GM21515 (cell line): ENCODE measurements at regions not wholly inside any gene's neighbourhood (a gene's known extent, or its start where the extent isn't known, plus 50 kb on each side); places are given as distances from the start of the nearest gene placed in this dataset.

ENCODE experiments used
- ATAC-seq: cut with Tn5 transposase; IDR thresholded peaks from one replicate; pipeline ENCODE4 v1.9.1; 2021; ENCODE audit not compliant: unreplicated experiment

DNA sequence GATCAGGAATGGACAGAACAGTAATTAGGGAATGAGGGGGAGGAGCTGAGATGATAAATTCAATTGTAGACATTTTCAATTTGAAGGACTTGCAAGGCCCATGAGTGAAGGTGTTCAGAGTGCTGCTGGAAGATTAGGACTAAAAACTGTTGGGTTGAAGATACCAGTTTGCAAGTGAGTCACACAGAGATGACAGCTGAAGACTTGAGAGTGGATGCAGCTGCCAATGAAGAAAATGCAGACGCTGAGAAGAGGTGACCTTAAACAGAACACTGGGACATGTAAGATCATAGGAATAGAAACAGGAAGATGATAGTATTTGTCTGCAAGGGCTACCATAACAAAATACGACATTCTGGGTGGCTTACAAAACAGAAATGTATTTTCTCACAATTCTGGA lies 1716.5 kb upstream of the SLC10A2 start:
- ATAC-seq, result no peak

DNA sequence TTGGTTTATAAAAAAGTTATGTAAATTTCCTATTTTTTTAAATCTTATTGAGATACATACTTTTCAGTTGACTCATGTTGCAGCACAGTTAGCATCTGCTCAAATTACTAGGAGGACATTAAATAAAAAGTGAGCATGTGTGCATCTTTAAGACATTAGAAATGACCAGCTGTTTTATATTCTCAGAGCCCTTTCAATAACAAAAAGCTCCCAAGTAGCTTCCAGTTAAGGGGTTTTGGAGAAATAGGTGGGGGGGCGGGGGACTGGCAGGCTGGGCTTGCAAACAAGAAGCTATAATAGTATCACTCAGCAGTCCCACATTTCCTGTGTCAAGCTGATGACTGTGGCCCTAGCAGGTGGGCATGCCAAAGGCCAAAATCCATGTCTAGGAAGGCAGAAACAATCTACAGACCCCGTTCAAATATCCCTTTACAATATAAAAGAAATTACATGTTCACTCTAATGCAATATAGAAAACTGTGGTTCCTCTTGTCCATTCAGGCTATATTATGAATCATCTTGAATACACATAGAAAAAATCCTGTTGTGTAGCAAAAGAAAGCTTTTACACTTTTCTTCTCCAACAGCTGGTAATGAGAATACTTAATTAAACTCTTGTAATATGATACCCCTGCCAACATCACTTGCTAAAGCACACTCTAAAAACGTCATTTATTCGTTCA lies 1713.2 kb upstream of the SLC10A2 start:
- no peak for ATAC-seq

DNA sequence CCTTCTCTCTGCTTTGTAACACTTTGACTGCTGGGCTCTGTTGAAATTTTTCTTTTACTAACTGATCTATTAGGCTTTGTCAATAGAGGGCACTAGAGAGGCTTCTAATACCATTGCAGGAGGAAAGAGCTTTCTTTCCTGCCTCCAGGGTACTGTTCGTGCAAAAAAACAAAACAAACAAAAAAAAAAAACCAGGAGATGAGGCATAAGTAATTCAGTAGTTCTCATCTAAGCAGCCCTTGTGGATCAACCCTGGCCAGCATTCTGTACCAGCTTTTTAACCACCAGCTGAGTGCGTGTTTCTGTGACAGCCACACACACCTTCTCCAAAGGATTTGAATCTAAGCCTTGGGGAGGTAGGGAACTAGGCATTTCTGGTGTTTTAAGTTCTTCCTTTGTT lies 1707.6 kb upstream of the SLC10A2 start:
- ATAC-seq, result no peak

DNA sequence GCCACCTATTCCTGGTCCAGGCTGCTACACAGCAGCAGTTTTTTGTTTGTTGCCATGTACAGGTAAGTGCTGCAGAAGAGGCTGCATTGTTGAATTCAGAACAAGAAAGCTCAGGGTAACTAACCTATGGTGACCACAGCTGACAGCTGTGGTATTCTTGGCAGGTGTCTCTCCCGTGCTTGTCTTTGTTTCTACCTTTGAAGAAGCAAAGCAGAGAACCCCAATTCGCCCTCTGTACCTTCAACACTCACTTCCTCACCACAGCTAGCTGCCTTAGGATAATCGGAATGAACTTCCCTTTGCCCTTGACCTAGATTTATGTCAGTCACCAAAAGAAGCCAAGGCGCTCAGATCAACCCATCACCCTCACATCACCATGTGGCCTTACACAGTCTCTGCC lies 1703.3 kb upstream of the SLC10A2 start:
- no peak for ATAC-seq

DNA sequence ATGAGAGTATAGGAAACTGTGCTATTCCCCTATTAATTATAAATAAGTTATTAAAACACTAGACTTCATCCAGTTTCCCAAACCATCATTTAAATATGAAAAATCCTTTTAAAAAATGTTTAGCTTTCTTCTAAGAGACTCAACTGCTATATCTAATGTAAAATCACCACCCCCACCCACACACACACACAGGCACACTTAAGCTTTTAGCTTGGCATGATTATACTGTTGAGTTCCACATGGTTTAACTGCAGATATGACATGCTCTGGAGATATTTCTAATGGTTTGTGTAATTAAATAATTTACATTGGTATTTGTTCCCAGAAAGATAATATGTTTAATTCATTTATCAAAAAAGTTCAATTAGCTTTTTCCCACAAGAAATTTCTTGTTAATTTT lies 1700.1 kb upstream of the SLC10A2 start:
- no peak for ATAC-seq

DNA sequence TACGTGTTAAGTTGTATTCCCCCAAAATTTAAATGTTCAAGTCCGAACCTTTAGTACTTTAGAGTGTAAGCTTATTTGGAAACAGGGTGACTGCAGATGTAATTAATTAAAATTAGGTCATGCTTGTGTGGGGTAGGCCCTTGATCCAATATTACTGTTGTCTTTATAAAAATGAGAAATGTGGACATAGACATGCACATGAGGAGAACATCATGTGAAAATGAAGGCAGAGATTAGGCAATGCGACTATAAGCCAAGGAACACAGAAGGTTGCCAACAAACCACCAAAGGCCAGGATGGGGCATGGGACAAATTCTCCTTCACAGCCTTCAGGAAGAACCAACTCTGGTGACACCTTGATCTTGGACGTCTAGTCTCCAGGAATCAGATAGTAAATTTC lies 1698.4 kb upstream of the SLC10A2 start:
- ATAC-seq, result no peak

DNA sequence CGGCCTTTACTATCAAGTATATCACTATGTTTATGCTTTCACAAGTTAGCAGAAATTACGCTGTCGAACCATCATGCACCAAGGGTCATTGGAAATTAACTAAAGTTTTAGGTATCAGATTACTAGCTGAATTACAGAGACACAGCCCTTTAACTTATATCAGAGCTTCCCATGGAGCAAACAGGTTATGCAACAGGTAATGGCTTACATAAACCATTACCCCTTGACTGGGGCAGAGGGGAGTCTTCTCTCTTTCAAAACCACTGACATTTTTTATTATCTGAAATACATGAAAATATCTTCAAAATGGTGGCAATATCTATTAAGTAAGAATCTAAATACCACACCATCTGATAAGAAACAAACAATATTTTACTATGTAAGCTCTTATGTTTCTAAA lies 1692.9 kb upstream of the SLC10A2 start:
- no peak for ATAC-seq

DNA sequence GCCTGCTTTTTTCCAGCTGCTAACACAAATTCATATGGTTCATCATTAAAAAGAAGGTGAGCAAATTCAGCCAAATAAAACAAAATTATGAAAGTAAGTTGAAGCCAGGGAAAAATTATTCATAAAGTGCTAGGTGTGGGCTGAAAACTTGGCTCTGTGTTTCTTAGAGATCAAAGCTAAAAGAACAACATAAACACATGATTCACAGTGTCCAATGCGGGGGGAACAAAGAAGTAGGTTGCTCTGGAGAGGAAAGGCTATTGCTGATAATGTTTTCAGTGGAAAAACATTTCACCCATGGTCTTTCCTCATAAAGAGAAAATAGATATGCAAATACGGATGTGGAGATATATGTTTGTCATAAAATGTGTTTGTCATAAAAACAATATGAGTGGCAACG lies 1691.5 kb upstream of the SLC10A2 start:
- no peak for ATAC-seq

DNA sequence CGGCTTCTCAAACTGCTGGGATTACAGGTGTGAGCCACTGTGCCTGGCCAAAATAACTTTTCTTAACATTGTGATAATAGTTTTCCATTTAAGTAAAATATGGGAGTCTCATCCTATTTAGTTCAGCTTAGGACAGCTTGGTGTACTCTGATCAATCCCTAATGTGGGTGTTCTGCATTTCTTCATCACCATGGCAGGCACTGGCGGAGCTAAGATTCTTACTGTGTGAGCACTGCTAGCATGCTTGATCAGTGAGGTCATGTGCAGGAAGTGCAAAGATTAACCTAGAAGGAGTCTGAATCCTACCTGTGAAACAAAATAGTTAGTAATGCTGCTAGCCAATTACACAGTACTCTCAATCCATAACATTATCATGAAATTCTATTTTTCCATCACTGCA lies 1684.2 kb upstream of the SLC10A2 start:
- no peak for ATAC-seq

DNA sequence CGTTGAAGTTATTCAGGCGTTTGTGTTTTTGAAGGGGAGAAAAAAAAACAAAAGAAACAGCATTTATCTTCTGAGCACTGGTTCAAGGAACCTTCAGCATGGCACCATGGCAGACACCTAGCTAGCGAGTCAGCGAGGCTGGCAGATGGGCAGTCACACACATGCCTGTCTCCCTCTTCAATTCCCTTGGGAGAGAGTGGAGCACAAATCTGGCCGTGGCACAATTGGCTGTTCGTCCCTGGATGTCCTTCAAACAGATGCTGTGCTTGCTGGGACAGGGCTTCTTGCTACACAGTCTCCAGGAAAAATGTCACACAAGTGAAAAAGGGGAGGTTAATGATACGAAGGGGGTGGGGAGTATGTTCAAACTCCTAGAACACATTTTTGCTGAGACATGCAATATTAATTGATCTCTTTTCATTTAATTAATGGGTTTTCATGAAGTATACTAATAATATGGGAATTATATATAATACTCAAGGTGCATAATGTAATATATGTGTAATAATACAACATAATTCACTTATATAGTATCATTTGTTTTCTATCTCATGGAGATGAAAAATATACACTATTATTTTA lies 1674.5 kb upstream of the SLC10A2 start:
- ATAC-seq, result no peak

DNA sequence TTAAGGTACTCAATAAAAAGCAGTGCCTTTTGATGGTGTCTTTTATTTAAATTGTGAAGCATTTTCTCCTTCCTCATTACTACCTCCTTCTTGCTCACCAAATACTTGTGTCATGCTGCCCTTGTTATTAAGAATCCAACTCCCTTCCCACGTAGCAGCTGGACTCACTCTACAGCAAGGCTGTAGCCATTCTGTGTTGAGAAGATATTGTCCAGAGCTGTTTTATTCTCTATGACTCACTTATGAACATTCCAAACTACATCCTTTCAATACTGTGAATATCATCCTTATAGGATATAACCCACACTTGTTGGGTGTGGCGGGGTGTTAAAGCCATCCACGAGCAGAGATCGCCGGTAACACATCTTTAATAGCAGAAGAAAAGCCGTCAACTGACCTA lies 1671.5 kb upstream of the SLC10A2 start:
- ATAC-seq, result no peak

DNA sequence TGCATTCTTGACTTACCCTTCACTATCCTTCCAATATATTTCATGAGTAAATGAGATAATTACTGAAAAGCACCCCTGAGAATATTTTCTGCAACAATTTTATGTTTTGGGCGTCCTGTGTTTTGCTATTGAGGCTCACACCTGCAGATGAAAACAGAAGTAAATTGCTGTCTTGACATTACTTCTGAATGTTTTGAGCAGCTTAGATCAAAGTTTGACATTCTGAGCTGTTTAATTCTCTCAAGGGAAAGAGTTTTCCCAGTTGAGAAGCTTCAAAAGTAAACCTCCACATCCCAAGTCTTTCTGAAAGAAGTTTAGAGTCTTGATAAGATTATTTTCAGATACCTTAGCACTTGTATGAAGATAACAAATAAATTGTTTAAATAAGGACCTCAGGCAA lies 1667.2 kb upstream of the SLC10A2 start:
- ATAC-seq, result no peak

DNA sequence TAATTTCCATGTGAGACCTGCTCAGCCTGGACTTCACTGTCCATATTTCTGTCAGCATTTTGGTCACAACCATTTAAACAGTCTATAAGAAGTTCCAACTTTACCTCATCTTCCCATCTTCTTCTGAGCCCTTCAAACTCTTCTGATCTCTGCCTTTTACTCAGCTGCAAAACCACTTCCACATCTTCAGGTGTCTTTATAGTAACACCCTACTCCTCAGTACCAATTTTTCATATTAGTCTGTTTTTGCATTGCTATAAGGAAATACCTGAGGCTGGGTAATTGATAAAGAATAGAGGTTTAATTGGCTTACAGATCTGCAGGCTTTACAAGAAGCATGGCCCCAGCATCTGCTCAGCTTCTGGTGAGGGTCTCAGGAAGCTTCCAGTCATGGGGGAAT lies 1648.9 kb upstream of the SLC10A2 start:
- no peak for ATAC-seq

DNA sequence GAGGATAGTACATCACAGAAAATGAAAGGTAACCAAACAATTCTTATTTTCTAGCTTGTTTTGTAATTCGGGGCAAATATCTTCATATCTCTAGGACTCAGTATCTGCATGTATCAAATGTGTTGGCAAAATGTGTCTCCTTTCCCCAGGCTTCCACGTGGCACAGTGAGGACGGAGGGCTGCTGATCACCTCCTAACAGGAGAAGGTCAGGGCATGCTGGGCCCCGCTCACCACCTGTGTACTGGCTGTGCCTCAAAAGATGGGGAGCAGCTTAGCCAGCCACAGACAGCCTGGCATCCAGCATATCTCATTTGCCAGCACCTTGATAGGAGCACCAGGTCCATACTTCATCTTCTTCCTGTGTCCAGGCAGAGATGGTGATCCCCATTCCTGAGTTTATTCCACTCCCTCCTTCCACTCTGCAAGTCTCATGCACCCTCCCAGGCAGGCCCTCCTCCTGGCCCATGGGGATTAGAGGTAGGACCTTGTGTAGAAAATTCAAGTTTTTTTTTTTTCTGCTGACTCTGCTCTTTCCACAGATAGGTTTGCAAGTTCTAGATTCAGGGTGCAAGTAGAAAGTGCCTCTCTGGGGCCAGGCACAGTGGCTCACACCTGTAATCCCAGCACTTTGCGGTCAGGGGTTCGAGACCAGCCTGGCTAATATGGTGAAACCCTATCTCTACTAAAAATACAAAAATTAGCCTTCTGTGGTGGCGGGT lies 1639.0 kb upstream of the SLC10A2 start:
- no peak for ATAC-seq

DNA sequence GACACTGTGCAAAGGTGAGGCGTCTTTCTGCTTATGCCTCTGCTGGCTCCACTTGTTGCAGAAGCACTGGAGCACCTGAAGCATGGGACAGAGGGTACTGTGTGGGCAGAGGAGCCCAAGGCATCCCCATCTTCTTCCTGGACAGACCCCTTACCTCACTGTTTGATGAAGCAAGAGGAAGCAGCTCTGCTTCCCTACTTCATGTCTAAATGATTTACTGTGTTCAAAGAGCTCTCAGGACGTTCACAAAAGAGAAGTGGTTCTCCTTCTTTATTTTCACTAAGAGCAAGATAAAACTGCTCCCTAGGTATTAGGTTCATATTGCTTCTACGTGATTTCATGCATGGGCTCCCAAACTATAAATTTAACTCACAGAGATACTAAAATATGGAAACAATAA lies 1635.4 kb upstream of the SLC10A2 start:
- no peak for ATAC-seq

DNA sequence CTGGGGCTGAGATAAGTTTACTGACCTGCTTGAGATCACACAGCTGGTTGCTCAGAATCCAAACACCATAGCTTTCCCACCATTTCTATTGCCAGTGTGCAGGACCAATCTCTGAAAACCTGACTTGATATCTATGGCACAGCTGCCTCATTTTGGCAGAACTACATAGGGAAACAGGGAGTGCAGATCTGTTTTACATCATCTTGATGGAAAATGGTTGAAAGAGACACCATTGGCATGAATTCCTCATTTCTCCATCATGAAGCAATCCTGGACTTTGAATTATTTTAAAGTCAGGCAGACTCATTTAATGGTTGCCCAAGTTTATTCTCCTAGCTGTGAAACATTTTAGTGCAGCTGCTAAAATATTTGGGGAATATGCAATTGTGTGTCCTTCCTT lies 1628.2 kb upstream of the SLC10A2 start:
- ATAC-seq, result no peak

DNA sequence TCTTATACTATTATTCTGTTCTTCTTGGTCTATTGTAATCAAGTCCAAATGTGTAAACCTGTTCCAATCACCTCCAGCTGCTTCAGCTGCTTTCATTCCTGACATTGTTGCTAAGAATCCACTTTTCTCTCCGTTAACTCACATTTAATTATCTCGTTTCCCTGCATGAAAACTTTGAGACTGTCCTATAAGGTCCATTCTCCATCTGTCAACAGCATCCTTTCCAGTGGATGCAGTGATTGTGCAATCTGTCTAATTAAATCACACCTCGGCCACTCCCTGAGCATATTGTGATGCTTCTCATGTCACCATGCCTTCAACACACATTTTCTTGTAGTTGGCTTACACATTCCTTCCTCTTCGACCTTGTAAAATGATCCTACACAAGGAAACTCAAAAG lies 1626.9 kb upstream of the SLC10A2 start:
- ATAC-seq, result no peak

DNA sequence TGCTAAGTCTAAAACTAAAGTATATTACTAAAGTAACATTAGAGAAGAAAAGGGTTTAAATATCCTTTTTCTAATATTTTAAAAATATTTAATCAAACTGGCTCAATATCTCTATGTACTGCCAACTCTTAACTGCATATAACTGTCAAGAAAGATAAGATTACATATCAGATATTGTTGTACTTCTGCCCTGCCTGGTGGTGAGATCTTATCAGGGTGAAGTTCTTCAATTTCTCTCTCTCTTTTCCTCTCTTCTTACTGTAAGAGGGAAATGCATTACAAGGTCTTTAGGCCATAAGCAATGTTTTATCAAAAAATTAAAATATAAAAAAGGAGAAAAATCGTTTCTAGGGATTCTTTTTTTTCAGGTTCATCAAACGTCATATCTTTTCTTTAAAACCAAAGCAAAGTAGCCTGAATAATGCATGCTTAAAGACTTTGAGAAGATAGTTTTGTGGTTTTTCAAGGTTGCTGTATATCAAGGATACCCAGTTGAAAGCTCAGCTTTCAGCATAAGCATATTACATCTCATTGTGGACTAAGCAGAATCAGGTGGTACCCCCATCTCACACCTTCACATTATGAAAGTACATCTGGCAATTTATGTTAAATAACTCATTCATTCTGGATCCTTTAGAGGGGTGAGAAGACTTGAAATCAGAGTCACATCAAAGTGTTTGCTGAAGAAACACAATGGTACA lies 1625.7 kb upstream of the SLC10A2 start:
- no peak for ATAC-seq

DNA sequence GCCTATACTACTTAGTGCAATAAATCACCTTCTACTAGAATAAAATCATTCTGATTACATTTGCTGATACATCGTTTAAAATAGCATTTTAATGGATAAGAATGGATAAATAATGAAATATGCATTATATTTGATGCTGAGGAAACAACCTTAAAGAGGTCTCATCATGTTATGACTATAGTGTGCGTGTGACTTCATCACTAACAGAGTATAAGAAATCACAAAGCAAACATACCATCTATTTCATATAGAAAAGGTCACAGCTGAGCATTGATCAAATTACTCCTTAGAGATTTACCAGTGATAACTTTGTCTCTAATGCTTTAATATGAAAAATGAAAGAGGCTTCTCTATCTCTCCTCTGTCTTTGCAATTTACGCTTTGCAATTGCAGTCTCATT lies 1620.3 kb upstream of the SLC10A2 start:
- ATAC-seq, result no peak

DNA sequence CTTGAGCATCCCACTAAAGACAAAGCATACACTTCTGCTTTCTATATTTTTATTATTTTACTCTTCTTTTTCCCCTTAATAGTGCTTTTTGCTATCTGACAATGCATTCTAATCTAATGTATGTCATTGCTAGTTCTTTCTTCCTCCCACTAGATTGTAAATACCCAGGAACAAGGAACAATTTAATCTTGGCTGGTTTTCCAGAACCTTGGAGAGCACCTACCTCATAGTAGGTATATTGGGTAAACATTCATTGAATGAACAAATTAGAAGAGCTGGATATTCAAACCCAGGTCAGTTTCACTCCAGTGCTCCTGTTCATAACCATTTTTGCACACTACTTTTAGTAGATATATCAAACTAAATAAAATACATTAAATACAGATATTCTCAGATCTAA lies 1617.6 kb upstream of the SLC10A2 start:
- no peak for ATAC-seq

DNA sequence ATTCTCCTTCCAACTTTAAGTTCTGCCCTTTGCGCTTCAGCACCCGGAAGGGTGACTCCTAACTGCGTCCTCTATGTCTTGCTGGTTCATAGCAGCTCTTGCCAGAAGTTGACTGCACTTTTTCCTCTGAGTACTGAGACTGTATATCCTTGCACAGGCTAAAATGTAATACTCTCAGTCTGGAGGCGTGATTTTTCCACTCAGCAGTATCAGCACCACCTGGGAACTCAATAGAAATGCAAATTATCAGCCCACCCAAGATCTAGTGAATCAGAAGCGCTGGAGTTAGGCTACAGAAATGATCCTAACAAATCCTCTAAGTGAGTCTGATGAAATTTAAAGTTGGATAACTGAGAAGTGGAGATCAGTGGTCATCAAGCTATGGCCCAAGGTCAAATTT lies 1611.9 kb upstream of the SLC10A2 start:
- no peak for ATAC-seq

DNA sequence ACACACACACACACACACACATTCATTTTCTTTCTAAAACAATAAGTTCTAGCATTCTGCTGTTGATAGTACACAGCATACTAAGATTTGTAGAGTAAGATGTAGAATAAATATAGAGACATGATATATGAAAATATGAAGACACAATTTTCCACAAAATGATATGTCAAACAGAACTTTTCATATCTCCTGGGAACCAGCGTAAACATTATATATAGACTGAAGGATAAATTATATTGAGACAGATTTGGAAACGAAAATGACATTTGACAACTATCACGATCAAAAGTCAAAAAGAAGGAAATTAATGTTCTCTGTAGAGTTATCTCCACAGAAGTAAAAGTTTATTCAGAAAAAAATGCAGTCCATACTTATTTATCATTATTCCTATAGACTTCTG lies 1605.7 kb upstream of the SLC10A2 start:
- ATAC-seq, result no peak
